ENCODE measurements at regions not wholly inside any gene's neighbourhood (a gene's known extent, or its start where the extent isn't known, plus 50 kb on each side); places are given as distances from the start of the nearest gene placed in this dataset.

DNA sequence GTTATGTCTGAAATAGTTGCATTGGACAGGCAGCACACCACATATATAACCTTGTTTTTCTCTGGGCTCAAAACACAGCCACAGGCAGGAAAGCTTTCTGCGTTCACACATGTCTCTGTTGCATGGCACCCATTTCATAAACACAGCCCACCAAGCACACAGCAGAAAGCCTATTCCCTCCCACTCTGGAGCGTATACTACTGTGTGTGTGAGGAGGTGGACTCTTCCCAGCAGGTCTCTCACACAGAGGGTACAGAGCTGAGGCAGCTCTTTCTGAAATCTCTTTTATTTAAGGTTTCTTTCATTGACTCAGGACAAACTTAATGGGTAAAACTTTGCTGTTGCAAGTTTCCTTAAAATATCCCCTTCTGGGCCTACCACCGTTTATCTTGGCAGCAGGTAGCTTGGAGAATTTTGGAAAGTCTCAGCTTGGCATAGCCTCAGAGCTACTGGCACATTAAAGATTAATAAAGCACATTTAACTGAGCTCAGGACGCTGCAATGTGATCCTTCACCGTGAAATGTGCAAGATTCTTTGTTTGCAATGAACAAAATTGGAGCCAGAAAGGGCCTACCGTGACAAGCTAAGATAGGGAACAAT is 105.1 kb upstream of the NCKAP5 start:
- 66% methylated on average over 6 of the region's 6 CpGs; no CpG with 5 or more reads in 1 of the 2 donors for WGBS, 2 donors (ENCODE audit: low coverage in 1 of 2)
- Histone ChIP-seq H3K27me3 (peaks cover 3% of the 10 kb centered on the region), H3K27ac (no peak overlapping the region), H3K9me3 (no peaks in the 10 kb centered on the region), H3K4me3 (no peak overlapping the region), H3K4me1 (peaks cover 0 to 22% (median 9%) of the 10 kb centered on the region in 4 donors), H3K36me3 (no peaks in the 10 kb centered on the region)
- in situ Hi-C loops (cut with MboI; ENCODE audit: low pct_ligation_motif_present in 1 of 4, low pct_unique_long_range_greater_than_20kb in 1 of 4, low sequenced_read_pairs in 3 of 4) = no loop called here
- DNase-seq = no peak
- TF ChIP-seq POLR2AphosphoS5 (IDR thresholded peaks at IDR 0.05) = no peak
- no peak for TF ChIP-seq POLR2A (IDR thresholded peaks at IDR 0.05)
- no peak for TF ChIP-seq EP300 (IDR thresholded peaks at IDR 0.05; ENCODE audit: low read depth)
- TF ChIP-seq, protein P1, sequence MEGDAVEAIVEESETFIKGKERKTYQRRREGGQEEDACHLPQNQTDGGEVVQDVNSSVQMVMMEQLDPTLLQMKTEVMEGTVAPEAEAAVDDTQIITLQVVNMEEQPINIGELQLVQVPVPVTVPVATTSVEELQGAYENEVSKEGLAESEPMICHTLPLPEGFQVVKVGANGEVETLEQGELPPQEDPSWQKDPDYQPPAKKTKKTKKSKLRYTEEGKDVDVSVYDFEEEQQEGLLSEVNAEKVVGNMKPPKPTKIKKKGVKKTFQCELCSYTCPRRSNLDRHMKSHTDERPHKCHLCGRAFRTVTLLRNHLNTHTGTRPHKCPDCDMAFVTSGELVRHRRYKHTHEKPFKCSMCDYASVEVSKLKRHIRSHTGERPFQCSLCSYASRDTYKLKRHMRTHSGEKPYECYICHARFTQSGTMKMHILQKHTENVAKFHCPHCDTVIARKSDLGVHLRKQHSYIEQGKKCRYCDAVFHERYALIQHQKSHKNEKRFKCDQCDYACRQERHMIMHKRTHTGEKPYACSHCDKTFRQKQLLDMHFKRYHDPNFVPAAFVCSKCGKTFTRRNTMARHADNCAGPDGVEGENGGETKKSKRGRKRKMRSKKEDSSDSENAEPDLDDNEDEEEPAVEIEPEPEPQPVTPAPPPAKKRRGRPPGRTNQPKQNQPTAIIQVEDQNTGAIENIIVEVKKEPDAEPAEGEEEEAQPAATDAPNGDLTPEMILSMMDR (IDR thresholded peaks at IDR 0.05) = no peak
- intact Hi-C loops (cut with DNase I; ENCODE audit: low total_unique reads) = no loop called here

DNA sequence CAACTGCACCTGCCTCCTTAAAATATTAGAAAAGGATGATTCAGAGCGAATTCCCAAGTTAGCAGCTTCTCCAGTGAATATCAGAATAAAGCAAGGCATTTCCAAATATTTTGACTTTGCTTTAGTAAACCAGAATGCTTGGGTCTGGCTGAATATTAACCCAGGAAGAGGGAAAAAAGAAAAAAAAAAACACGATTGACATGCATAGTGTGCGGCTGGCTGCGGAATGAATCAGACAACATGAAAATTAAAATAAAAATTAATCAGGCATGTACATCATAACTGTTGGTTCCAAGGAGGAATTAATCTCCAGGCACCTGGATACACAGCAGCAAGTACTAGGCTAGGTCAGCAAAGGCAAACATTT is 105.8 kb upstream of the NCKAP5 start:
- in situ Hi-C loops (cut with MboI; ENCODE audit: low pct_ligation_motif_present in 1 of 4, low pct_unique_long_range_greater_than_20kb in 1 of 4, low sequenced_read_pairs in 3 of 4) (no loop called here), intact Hi-C loops (cut with DNase I; ENCODE audit: low total_unique reads) (no loop called here)
- Histone ChIP-seq H3K9me3 (no peaks in the 10 kb centered on the region), H3K27me3 (peaks cover 3% of the 10 kb centered on the region), H3K4me3 (no peak overlapping the region), H3K36me3 (no peaks in the 10 kb centered on the region), H3K4me1 (peaks cover 0 to 22% (median 9%) of the 10 kb centered on the region in 4 donors), H3K27ac (no peak overlapping the region)
- DNase-seq = no peak
- TF ChIP-seq POLR2A (IDR thresholded peaks at IDR 0.05) = no peak
- WGBS, 2 donors (ENCODE audit: low coverage in 1 of 2) = 34 to 43% methylated on average over 4 of the region's 4 CpGs

DNA sequence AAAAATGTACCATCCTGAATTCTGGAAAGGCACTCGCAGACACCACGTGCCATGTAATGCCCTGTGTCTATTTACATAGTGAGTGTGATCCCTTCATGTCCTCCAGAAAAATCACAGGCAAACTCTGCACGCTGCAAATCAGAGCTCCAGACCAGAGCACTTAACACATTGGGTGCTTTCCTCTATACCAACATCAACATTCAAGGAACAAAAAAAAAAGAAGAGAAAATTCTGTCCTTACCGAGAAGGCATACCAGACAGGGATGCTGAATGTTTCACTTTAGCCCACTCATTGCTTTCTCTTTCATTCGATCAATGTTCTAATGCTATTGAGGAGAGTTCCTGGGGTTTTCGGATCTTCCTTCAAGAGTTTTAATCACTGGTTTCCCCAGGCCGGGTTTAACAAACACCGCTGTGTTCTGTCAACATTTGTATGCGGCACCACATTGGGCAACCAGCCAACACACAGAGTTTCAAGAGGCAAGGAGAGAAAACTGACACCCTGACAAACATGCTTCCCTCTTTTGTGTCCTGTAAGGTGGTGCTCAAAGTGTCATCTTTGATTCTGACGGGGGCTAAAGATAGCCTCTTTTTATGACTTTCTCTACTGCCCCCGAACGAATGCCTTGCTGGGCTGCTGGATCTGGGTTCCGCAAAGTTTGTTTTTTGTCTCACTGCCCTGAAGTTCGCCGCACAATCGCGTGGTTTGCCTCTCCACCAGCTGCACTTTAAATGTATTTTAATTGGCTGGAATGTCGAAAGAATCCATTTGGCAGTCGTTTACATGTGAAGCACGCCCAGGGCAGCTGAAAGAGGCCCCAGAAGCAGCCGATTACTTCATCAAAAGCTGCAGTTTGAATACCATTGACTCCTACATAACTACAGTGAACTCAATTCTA is 106.4 kb upstream of the NCKAP5 start:
- H3K4me3 ChIP-seq = peak overlapping the region in 3 of 4 donors; percentile 7 to 22 (median 8)
- peak; percentile 18 for DNase-seq
- no peaks in the 10 kb centered on the region for H3K9me3 ChIP-seq
- 9 to 10% methylated on average over 8 to 21 of the region's 21 CpGs for WGBS, 2 donors (ENCODE audit: low coverage in 1 of 2)
- H3K4me1 ChIP-seq = peaks cover 0 to 22% (median 9%) of the 10 kb centered on the region in 4 donors
- in situ Hi-C loops (cut with MboI; ENCODE audit: low pct_ligation_motif_present in 1 of 4, low pct_unique_long_range_greater_than_20kb in 1 of 4, low sequenced_read_pairs in 3 of 4) (no loop called here), intact Hi-C loops (cut with DNase I; ENCODE audit: low total_unique reads) (no loop called here)
- peaks cover 3% of the 10 kb centered on the region for H3K27me3 ChIP-seq
- H3K27ac ChIP-seq = no peak overlapping the region
- H3K36me3 ChIP-seq = no peaks in the 10 kb centered on the region
- no peak for TF ChIP-seq POLR2A (IDR thresholded peaks at IDR 0.05)
- no peak for TF ChIP-seq POLR2AphosphoS5 (IDR thresholded peaks at IDR 0.05)
- TF ChIP-seq, protein P1 (IDR thresholded peaks at IDR 0.05) = no peak
- TF ChIP-seq EP300 (IDR thresholded peaks at IDR 0.05; ENCODE audit: low read depth) = no peak

DNA sequence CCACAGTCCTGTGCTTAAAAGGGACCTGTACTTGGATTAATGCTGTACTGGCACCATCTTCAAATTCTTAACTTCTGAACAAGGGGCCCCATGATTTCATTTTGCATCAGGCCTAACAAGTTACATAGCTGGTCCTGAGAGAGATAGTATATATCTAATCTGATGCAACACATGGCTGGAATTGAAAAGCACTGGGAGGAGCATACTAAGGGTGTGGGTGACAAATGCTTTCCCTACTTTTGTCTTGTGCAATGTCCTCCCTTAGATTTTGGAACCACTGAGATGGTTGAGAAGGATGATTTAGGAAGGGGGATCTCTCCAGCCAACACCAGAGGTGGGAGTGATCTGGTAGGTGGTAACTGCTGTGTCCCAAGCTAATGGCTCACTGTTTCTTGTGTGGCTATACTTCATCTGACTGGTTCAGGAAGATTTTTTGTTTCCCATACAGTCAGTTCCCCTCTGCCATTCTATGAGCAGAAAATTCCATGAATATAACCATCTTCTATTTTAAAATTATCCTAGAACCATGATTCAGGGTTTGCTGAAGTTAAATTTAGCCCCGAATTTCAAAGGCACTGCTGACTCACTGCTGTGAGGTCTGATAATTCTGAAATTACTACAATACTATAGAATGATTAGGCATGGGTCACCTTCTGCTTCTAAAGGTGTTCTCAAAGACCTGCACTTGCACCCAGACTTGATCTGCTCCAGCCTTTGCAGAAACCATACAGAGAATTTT is 108.3 kb upstream of the NCKAP5 start:
- H3K9me3 ChIP-seq = no peaks in the 10 kb centered on the region
- intact Hi-C loops (cut with DNase I; ENCODE audit: low total_unique reads) = no loop called here

More for the DNA sequence above, 108.3 kb upstream of the NCKAP5 start:
- Histone ChIP-seq H3K36me3 (no peaks in the 10 kb centered on the region), H3K27ac (no peak overlapping the region), H3K4me3 (no peak overlapping the region), H3K4me1 (peaks cover 0 to 22% (median 9%) of the 10 kb centered on the region in 4 donors), H3K27me3 (peaks cover 3% of the 10 kb centered on the region)
- TF ChIP-seq, protein P1 (IDR thresholded peaks at IDR 0.05) = no peak
- TF ChIP-seq EP300 (IDR thresholded peaks at IDR 0.05; ENCODE audit: low read depth) (no peak), POLR2A (IDR thresholded peaks at IDR 0.05) (no peak), POLR2AphosphoS5 (IDR thresholded peaks at IDR 0.05) (no peak)
- in situ Hi-C loops (cut with MboI; ENCODE audit: low pct_ligation_motif_present in 1 of 4, low pct_unique_long_range_greater_than_20kb in 1 of 4, low sequenced_read_pairs in 3 of 4) = no loop called here
- WGBS, 2 donors (ENCODE audit: low coverage in 1 of 2) = 68% methylated on average over 1 of the region's 1 CpG; no CpG with 5 or more reads in 1 of the 2 donors
- DNase-seq = no peak
